ENCODE measurements at regions not wholly inside any gene's neighbourhood (a gene's known extent, or its start where the extent isn't known, plus 50 kb on each side); places are given as distances from the start of the nearest gene placed in this dataset.
"Not testable (repeated sequence)": the region's sequence is repeated elsewhere in the genome, so short reads cannot be mapped to it uniquely, and the experiment has no call there.

DNA sequence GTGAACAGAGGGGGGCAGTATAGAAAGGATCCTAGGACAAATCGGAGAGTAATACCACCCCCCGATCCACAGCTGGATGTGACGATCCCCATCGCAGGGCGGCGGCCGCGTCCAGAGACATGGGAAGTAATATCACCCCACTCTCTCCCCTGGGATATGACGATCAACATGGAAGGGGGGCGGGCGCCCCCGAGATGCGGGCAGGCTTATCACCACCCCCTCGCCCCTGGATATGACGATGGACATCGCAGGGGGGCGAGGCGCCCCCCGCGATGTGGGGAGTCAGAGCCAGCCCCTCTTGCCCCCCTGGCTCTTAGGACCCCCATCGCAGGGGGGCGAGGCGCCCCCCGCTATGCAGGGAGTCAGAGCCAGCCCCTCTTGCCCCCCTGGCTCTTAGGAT, 120.4 kb upstream of the OSBPL11 start:
- TF ChIP-seq, protein P1, sequence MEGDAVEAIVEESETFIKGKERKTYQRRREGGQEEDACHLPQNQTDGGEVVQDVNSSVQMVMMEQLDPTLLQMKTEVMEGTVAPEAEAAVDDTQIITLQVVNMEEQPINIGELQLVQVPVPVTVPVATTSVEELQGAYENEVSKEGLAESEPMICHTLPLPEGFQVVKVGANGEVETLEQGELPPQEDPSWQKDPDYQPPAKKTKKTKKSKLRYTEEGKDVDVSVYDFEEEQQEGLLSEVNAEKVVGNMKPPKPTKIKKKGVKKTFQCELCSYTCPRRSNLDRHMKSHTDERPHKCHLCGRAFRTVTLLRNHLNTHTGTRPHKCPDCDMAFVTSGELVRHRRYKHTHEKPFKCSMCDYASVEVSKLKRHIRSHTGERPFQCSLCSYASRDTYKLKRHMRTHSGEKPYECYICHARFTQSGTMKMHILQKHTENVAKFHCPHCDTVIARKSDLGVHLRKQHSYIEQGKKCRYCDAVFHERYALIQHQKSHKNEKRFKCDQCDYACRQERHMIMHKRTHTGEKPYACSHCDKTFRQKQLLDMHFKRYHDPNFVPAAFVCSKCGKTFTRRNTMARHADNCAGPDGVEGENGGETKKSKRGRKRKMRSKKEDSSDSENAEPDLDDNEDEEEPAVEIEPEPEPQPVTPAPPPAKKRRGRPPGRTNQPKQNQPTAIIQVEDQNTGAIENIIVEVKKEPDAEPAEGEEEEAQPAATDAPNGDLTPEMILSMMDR (IDR thresholded peaks at IDR 0.05; ENCODE audit: insufficient read depth, low read length), result no peak
- no peak overlapping the region for H3K4me3 ChIP-seq (ENCODE audit: low read depth, low read length)
- no peak for DNase-seq (ENCODE audit: low read depth)

DNA sequence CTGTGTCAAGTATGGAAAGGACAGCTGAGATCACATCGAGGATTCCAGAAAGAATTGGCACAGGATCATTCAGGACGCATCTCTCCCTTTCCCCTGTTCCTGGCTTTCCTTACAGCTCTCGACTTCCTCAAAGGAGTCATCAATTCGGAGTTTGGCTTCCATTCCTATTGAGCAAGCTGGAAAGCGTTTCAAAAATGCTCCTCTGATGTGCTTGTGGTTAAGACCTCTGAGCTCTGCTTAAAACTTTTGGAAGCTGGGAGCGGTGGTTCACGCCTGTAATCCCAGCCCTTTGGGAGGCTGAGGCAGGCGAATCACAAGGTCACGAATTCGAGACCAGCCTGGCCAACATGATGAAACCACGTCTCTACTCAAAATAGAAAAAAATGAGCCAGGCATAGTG, 136.9 kb upstream of the OSBPL11 start:
- H3K4me3 ChIP-seq (ENCODE audit: low read depth, low read length), result not testable (repeated sequence)
- peak; percentile 75 for DNase-seq (ENCODE audit: low read depth)

DNA sequence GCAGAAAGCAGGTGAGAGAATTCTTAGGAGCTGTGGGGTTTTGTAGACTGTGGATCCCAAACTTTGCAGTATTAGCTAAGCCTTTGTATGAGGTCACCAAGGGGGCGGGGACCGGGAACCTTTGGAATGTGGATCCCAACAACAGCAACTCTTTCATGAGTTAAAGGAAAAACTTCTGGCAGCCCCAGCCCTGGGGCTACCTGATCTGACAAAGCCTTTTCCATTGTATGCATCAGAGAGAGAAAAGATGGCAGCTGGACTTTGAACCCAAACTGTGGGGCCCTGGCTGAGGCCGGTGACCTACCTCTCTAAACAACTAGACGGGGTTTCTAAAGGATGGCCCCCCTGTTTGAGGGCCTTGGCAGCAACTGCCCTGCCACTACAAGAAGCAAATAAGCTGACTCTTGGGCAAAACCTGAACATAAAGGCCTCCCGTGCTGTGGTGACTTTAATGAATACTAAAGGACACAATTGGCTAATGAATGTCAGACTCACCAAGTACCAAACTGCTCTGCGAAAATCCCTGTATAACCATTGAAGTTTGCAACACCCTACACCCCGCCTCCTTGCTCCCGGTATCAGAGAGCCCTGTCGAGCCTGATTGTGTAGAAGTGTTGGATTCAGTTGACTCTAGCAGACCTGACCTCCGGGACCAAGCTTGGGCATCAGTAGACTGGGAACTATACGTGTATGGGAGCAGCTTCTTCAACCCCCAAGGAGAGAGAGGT, 146.9 kb upstream of the OSBPL11 start:
- H3K4me3 ChIP-seq (ENCODE audit: low read depth, low read length); DNase-seq (ENCODE audit: low read depth): not testable (repeated sequence)

DNA sequence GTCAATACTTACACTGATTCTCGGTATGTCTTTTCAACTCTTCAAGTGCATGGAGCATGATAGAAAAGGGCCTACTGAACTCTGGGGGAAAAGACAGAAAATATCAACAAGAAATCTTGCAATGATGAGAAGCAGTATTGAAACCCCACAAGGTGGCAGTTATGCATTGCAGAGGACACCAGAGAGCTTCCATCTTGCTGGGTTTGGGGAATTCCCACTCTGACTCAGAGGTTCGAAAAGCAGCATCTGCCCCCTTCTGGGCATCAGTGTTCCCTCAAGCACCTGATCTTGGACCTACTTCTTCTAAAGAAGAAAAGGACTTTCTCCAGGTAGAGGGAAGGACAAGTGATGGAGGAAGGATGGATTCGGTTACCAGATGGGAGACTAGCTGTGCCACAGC, 147.5 kb upstream of the OSBPL11 start:
- not testable (repeated sequence) for DNase-seq (ENCODE audit: low read depth); H3K4me3 ChIP-seq (ENCODE audit: low read depth, low read length)

DNA sequence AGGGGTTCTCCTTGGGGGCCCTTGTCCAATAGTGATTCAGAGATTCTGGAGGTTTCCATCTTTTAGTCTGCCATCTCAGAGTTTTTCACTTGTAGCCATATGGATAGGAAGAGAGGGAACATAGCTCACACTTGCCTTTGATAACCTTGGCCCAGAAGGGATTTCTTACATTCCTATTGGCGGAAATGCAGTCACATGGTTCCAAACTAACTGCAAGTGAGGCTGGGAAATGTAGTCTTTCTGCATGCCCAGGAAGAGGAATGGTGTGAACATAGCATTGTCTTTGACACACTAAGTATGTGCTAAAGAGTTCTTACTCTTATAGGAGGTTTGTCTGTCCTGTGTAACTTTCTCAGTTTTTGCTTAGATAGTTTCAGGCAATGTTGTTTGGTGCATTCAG, 161.8 kb upstream of the OSBPL11 start:
- peak; percentile 2 for DNase-seq (ENCODE audit: low read depth)
- H3K4me3 ChIP-seq (ENCODE audit: low read depth, low read length), result not testable (repeated sequence)

DNA sequence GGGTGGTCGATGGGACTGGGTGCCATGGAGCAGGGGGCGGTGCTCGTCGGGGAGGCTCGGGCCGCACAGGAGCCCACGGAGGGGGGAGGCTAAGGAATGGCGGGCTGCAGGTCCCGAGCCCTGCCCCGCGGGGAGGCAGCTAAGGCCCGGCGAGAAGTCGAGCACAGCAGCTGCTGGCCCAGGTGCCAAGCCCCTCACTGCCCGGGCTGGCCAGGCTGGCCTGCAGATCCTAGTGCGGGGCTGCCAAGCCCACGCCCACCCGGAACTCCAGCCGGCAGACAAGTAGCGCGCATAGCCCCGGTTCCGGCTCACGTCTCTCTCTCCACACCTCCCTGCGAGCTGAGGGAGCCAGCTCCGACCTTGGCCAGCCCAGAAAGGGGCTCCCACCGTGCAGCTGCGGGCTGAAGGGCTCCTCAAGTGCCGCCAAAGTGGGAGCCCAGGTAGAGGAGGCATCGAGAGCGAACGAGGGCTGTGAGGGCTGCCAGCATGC, 163.4 kb upstream of the OSBPL11 start:
- not testable (repeated sequence) for DNase-seq (ENCODE audit: low read depth)

DNA sequence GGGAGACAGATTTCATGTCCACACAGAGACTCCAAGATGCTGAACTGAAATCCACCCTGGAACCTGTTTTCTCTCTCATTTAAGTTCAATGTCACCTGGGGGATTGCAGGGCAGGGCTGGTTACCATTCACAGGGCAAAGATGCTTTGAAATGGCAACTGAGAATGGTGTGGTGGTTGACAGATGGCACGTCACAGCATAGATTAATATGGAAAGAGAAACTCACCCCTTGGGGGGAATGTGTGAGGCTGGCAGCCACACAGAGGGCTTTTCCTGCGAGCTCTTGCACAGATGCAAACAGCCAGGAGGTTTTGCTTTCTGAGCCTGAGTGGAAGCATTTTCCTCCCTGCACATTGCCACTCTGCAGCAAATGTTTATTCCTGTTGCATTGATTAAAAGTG, 167.3 kb upstream of the OSBPL11 start:
- H3K4me3 ChIP-seq (ENCODE audit: low read depth, low read length); DNase-seq (ENCODE audit: low read depth): not testable (repeated sequence)

More for the DNA sequence above, 163.4 kb upstream of the OSBPL11 start:
- not testable (repeated sequence) for H3K4me3 ChIP-seq (ENCODE audit: low read depth, low read length)

DNA sequence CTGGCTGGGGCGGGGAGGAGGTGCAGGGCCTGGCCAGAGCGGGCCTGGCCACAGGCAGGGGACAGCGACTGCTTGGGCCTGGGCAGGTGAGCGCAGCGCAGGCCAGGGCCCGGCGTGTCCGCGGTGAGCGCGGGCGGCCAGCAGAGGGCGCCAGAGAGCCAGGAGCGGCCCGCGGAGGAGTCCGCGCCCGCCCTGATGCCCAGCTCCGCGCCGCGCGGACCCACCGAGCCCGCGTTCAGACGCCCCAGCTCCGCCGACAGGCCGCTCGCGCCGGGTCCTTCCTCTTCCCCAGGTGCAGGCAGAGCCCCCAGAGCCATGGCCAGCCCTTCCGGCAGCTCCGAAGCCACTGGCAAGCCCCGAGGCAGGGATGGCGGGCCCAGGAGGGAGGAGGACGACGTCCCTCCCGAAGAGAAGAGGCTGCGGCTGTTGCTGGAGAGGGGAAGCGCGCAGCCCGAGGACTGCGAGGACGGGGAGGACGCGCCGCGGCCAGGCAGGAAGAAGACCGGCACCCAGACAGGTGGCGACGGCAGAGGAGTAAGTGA, 171.1 kb upstream of the OSBPL11 start:
- peak; percentile 34 for DNase-seq (ENCODE audit: low read depth)
- TF ChIP-seq, protein P1 (IDR thresholded peaks at IDR 0.05; ENCODE audit: insufficient read depth, low read length), result peak; percentile 49
- peak overlapping the region; percentile 56 for H3K4me3 ChIP-seq (ENCODE audit: low read depth, low read length)

DNA sequence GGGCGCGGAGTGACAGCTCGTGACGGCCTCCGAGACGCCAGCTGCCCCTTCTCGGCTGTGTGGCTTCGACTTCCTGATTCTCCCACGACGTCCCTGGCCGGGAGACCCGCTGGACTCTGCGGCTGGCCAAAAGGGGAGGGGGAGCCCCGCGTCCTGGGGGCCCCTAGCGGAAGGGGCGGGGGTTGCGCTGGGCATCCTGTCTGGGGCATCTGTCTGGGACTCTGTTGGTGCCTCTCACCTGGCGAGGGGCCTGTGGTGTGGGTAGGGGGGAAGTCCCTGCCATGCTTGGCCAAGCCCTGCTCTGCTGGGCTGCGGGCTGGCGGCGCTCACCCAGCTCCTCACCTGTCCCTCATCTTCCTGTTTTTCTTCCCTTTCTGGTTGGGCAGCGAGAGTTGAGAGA, 171.6 kb upstream of the OSBPL11 start:
- TF ChIP-seq, protein P1 (IDR thresholded peaks at IDR 0.05; ENCODE audit: insufficient read depth, low read length), result peak; percentile 11
- not testable (repeated sequence) for DNase-seq (ENCODE audit: low read depth); H3K4me3 ChIP-seq (ENCODE audit: low read depth, low read length)

DNA sequence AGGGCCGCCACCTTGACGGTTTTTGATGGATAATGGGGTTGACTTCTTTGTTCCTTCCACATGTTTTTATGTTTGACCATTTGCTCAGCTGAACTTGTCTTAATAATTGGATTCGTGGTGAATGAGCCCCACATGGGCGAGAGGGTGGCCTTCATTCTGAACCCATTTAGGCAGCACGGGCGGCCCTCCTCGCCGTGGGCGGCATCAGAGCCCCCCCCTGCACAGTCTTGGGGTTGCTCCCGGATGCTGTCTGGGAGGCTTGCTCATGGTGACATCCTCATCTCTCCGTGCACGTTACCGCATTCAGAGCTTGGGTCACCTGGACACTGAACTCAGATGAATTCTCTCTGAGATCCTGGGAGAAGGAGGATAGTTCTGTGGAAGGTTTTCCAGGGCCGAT, 172.3 kb upstream of the OSBPL11 start:
- TF ChIP-seq, protein P1 (IDR thresholded peaks at IDR 0.05; ENCODE audit: insufficient read depth, low read length), result no peak
- H3K4me3 ChIP-seq (ENCODE audit: low read depth, low read length), result no peak overlapping the region
- no peak for DNase-seq (ENCODE audit: low read depth)

DNA sequence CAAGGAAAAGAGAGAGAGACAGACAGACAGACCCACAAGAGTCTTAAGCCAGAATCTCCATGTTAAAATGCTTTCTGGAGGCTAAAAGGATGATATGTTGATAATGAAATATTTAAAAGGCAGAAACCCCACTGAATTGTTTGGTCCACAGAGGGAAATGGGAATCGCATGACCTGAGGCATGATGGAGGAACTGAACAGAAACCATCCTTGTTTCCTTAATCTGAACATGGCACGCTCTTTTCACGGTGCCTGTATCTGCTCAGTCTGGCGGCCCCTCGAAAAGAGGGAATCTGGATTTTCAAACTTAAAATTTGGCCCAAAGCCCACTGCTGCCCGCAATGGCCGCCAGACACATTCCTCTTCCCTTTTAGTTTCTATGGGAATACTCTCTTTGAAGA, 173.5 kb upstream of the OSBPL11 start:
- H3K4me3 ChIP-seq (ENCODE audit: low read depth, low read length); DNase-seq (ENCODE audit: low read depth): not testable (repeated sequence)

DNA sequence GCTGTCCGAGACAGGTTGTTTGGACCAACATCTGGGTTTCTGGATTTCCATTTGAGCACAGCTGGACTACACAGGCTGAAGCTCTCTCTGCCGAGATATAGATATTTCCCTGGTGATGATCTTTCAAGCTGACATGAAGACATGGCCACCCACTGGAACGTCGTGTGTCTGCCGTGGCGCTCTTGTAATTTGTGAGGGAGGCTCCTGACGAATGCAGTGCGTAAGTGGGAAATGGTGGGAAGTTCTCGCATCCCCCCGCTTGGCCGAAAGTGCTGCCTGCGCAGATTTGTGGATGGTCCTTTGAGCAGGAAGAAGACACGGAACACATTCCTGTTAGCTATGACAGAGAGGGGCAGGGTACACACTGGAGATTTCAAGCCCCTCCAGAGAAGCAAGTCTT, 176.2 kb upstream of the OSBPL11 start:
- H3K4me3 ChIP-seq (ENCODE audit: low read depth, low read length); DNase-seq (ENCODE audit: low read depth): not testable (repeated sequence)

DNA sequence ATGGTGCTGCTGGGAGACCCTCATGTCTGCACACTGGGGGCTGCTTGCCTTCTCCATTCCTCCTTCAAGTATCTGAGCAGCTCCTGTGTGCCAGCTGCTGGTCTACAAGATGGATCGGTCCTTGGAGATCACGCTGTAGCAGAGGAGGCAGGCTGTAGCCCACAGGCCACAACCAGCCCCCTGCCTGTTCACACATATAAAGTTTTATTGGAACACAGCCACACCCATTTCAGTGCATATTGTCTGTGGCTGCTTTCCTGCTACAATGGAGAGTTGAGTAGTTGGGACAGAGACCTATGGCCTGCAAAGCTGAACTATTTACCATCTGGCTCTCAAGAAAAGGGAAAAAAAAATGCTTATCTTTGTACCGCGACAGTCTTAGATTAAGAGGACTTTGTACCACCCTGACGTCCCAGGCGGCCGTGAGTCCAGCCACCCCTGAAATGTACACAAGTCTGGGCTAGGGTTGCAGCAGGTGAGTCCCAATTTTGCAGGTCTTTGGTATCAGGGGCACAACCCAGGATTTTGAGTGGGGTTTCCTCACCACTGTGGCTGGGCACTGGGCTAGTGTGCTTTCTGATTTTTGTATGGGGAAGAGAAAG, 179.2 kb upstream of the OSBPL11 start:
- DNase-seq (ENCODE audit: low read depth); H3K4me3 ChIP-seq (ENCODE audit: low read depth, low read length): not testable (repeated sequence)

DNA sequence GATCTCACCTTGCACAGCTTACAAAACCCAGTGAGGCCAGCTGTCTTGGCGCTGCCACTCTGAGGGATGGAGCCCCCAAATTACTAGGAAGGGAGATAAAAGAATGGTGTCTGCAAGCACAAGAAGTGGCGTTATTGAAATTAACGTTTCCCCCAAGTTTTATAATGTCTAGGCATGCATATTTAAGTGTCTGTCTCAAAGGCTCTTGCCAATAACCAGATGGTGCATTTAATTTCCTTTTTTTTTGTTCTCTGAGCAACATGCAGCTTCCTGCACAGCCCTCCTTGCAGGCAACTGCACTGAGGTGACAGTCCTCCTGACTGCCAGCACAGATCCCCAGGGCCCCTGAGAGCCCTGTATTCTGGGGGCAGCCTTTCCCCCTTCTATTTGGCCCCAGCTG, 179.8 kb upstream of the OSBPL11 start:
- not testable (repeated sequence) for DNase-seq (ENCODE audit: low read depth); H3K4me3 ChIP-seq (ENCODE audit: low read depth, low read length)

All from fibroblast of the aortic adventitia (primary cell).